Adrenal gland (tissue), 5 donors: ENCODE measurements at regions not wholly inside any gene's neighbourhood (a gene's known extent, or its start where the extent isn't known, plus 50 kb on each side); places are given as distances from the start of the nearest gene placed in this dataset.

ENCODE experiments used
- POLR2A ChIP-seq, 2 donors: fragments of 450-650 bp; IDR thresholded peaks; one replicate each; pipeline ENCODE4 v1.6.1; 2017; ENCODE audit warnings: antibody characterized with exemption in 2 of 2, mild to moderate bottlenecking in 2 of 2, moderate library complexity in 1 of 2
- TF ChIP-seq, protein P1 (sequence below), 6 experiments: fragments of 450-650 bp in 4 of 6; fragments of 200-600 bp in 2 of 6; sonication (generic) in 1 of 6; IDR thresholded peaks; 1 replicate in 5 of 6; 2 replicates in 1 of 6; pipeline versions ENCODE4 v1.5.1 to v1.8.0; 2016 to 2021; ENCODE audit warnings: antibody characterized with exemption in 6 of 6, mild to moderate bottlenecking in 2 of 6, moderate library complexity in 1 of 6
- donor health status: DM: no; HTN: no; CAD: no.

DNA sequence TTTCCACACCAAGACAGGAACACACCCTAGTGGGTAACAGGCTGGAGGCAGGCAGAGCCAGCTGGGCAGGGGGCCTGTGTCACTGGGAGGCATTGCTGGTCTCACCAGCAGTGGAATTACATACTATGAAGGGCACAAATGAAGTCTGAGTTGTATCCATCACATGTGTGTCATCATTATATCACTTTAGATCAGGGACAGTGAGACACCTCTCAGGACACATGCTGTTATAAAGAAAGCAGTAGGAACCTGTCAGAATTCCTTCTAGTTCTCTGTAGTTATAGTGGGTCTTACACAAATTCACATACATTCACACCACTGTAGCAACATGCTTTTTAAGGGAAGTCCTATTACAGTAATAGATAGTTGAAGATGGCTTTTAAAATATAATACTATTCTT is 63.5 kb upstream of the FYN start:
- TF ChIP-seq POLR2A (IDR thresholded peaks at IDR 0.05), result no peak
- TF ChIP-seq, protein P1, sequence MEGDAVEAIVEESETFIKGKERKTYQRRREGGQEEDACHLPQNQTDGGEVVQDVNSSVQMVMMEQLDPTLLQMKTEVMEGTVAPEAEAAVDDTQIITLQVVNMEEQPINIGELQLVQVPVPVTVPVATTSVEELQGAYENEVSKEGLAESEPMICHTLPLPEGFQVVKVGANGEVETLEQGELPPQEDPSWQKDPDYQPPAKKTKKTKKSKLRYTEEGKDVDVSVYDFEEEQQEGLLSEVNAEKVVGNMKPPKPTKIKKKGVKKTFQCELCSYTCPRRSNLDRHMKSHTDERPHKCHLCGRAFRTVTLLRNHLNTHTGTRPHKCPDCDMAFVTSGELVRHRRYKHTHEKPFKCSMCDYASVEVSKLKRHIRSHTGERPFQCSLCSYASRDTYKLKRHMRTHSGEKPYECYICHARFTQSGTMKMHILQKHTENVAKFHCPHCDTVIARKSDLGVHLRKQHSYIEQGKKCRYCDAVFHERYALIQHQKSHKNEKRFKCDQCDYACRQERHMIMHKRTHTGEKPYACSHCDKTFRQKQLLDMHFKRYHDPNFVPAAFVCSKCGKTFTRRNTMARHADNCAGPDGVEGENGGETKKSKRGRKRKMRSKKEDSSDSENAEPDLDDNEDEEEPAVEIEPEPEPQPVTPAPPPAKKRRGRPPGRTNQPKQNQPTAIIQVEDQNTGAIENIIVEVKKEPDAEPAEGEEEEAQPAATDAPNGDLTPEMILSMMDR (IDR thresholded peaks at IDR 0.05), result no peak
